ENCODE measurements at regions not wholly inside any gene's neighbourhood (a gene's known extent, or its start where the extent isn't known, plus 50 kb on each side); places are given as distances from the start of the nearest gene placed in this dataset.

GRCh38 chr22:27205492-27206373, 548.3 kb downstream of the MIAT start:
- H3K36me3 ChIP-seq (ENCODE audit: insufficient read depth, low read length) = no peaks in the 10 kb centered on the region
- H3K27ac ChIP-seq (ENCODE audit: low read depth, low read length) = peak overlapping the region; percentile 47; the same call in 1 of the 2 replicates
- no peaks in the 10 kb centered on the region for H3K27me3 ChIP-seq (ENCODE audit: insufficient read depth, low read length)
- no peaks in the 10 kb centered on the region for H3K79me2 ChIP-seq (ENCODE audit: control insufficient read depth, insufficient read depth, low read length, unreplicated experiment)
- H2AFZ ChIP-seq (ENCODE audit: low read length, unreplicated experiment) = peak overlapping the region; percentile 38
- H3K4me1 ChIP-seq (ENCODE audit: control insufficient read depth, insufficient read depth, low read length, unreplicated experiment) = peaks cover 47% of the 10 kb centered on the region
- no peak overlapping the region; the same call in 1 of the 2 replicates for H3K4me3 ChIP-seq (ENCODE audit: low read depth, low read length)

GRCh38 chr22:27206374-27207133, 549.2 kb downstream of the MIAT start:
- Histone ChIP-seq H3K4me1 (ENCODE audit: control insufficient read depth, insufficient read depth, low read length, unreplicated experiment) (peaks cover 49% of the 10 kb centered on the region), H2AFZ (ENCODE audit: low read length, unreplicated experiment) (no peak overlapping the region), H3K4me3 (ENCODE audit: low read depth, low read length) (no peak overlapping the region; the same call in 1 of the 2 replicates), H3K27me3 (ENCODE audit: insufficient read depth, low read length) (no peaks in the 10 kb centered on the region), H3K27ac (ENCODE audit: low read depth, low read length) (peak overlapping the region; percentile 47; the same call in 1 of the 2 replicates), H3K79me2 (ENCODE audit: control insufficient read depth, insufficient read depth, low read length, unreplicated experiment) (no peaks in the 10 kb centered on the region), H3K36me3 (ENCODE audit: insufficient read depth, low read length) (no peaks in the 10 kb centered on the region)

DNA sequence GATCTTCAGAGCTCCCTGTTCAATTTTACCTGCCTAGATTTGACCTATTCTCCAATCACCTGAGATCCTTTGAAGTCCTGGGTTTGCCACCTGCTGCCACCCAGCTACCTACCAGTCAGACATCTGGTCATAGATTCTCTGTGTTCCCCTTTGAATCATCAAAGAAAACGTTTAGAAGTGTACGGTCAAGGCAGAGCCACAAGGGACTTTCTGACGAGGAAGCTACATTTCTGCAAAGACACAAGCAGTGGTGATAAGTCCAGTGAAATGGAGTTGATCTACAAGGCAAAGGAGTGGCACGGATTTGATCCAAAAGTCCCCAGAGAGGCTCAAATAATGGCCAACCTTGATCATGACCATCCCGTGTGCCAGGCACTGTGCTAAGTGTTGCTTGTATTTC, 549.9 kb downstream of the MIAT start:
- no peak overlapping the region for H3K4me3 ChIP-seq (ENCODE audit: low read depth, low read length)
- H3K36me3 ChIP-seq (ENCODE audit: insufficient read depth, low read length) = no peaks in the 10 kb centered on the region
- no peaks in the 10 kb centered on the region for H3K79me2 ChIP-seq (ENCODE audit: control insufficient read depth, insufficient read depth, low read length, unreplicated experiment)

DNA sequence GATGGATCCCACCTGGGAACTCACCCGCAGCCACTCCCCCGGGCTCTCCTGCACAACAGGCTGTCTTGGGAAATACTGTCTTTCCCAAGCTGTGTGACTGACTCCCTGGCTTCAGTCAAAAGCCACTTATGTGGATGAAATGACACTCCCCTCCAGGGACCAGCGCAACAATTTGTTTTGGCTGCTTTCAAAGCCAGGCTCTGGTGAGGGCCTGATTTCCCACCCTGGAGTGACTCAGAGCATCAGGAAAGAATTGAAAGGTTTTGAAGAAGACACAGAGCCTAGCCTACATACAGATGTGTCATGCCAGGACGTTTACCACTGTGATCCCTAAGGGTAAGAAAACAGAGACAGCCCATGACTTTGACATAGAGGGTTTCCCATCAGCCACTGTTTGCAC, 550.5 kb downstream of the MIAT start:
- Histone ChIP-seq H3K4me3 (ENCODE audit: low read depth, low read length) (no peak overlapping the region), H3K36me3 (ENCODE audit: insufficient read depth, low read length) (no peaks in the 10 kb centered on the region), H3K27me3 (ENCODE audit: insufficient read depth, low read length) (no peaks in the 10 kb centered on the region), H3K27ac (ENCODE audit: low read depth, low read length) (peak overlapping the region; percentile 61), H2AFZ (ENCODE audit: low read length, unreplicated experiment) (no peak overlapping the region), H3K79me2 (ENCODE audit: control insufficient read depth, insufficient read depth, low read length, unreplicated experiment) (no peaks in the 10 kb centered on the region), H3K4me1 (ENCODE audit: control insufficient read depth, insufficient read depth, low read length, unreplicated experiment) (peaks cover 49% of the 10 kb centered on the region)

More for the DNA sequence above, 549.9 kb downstream of the MIAT start:
- Histone ChIP-seq H3K27me3 (ENCODE audit: insufficient read depth, low read length) (no peaks in the 10 kb centered on the region), H3K27ac (ENCODE audit: low read depth, low read length) (peak overlapping the region; percentile 61), H3K4me1 (ENCODE audit: control insufficient read depth, insufficient read depth, low read length, unreplicated experiment) (peaks cover 50% of the 10 kb centered on the region), H2AFZ (ENCODE audit: low read length, unreplicated experiment) (no peak overlapping the region)

DNA sequence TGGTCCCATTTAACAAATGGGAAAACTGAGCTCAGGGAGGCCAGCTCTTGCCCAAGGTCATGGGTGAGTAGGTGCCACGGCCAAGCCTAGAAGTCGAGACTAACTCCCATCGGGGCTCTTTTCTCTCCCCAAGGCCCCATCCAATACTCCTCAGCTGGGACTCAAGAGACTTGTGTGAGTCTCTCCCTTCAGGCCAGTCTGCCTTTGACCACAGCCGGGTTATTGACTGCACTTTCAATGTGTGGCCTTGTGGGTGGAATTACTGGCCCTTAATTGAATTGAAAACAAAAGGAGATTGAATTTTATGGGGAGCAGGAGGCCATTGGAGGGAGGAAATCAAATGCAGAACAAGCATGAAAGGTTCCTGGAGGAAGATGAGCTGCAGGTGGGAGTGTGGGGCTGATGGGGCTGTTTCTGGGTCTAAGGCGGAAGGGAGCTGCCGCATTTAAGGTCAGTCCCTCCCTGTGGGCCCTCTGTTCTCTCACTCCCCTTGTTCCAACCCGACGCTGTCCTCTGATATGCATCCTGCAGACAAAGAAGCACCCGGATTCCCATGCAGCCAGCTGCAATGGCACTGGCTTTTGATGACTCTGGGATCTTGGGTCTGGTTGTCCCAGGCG, 552.8 kb downstream of the MIAT start:
- H3K4me1 ChIP-seq (ENCODE audit: control insufficient read depth, insufficient read depth, low read length, unreplicated experiment) = peaks cover 55% of the 10 kb centered on the region
- H2AFZ ChIP-seq (ENCODE audit: low read length, unreplicated experiment) = no peak overlapping the region
- no peaks in the 10 kb centered on the region for H3K36me3 ChIP-seq (ENCODE audit: insufficient read depth, low read length)
- H3K4me3 ChIP-seq (ENCODE audit: low read depth, low read length) = no peak overlapping the region
- no peaks in the 10 kb centered on the region for H3K79me2 ChIP-seq (ENCODE audit: control insufficient read depth, insufficient read depth, low read length, unreplicated experiment)
- no peaks in the 10 kb centered on the region for H3K27me3 ChIP-seq (ENCODE audit: insufficient read depth, low read length)
- H3K27ac ChIP-seq (ENCODE audit: low read depth, low read length) = no peak overlapping the region

DNA sequence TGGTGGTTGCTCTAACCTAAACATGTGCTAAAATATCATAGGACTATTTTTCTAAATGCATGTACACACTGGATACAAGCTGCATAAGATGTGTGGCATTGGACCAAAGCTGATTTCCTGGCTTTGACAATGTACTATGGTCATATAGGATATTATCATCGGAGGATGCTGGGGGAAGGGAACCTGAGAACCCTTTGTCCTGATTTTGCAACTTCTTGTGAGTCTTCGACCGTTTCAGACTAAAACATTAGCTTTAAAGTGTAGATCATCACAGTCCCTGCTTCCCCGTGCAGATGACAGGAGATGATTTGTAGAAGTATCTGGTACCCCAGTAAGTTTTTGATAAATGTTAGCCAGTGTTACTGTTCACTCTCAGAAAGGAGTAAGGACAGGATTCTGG, 554.7 kb downstream of the MIAT start:
- Histone ChIP-seq H2AFZ (ENCODE audit: low read length, unreplicated experiment) (no peak overlapping the region), H3K4me1 (ENCODE audit: control insufficient read depth, insufficient read depth, low read length, unreplicated experiment) (peaks cover 41% of the 10 kb centered on the region), H3K79me2 (ENCODE audit: control insufficient read depth, insufficient read depth, low read length, unreplicated experiment) (no peaks in the 10 kb centered on the region), H3K27me3 (ENCODE audit: insufficient read depth, low read length) (no peaks in the 10 kb centered on the region), H3K4me3 (ENCODE audit: low read depth, low read length) (peak overlapping the region; percentile 51), H3K36me3 (ENCODE audit: insufficient read depth, low read length) (no peaks in the 10 kb centered on the region), H3K27ac (ENCODE audit: low read depth, low read length) (peak overlapping the region; percentile 95)

GRCh38 chr22:27212617-27213177, 555.3 kb downstream of the MIAT start:
- Histone ChIP-seq H3K27me3 (ENCODE audit: insufficient read depth, low read length) (no peaks in the 10 kb centered on the region), H3K27ac (ENCODE audit: low read depth, low read length) (peak overlapping the region; percentile 95), H3K36me3 (ENCODE audit: insufficient read depth, low read length) (no peaks in the 10 kb centered on the region), H3K4me1 (ENCODE audit: control insufficient read depth, insufficient read depth, low read length, unreplicated experiment) (peaks cover 35% of the 10 kb centered on the region), H2AFZ (ENCODE audit: low read length, unreplicated experiment) (no peak overlapping the region), H3K4me3 (ENCODE audit: low read depth, low read length) (peak overlapping the region; percentile 47), H3K79me2 (ENCODE audit: control insufficient read depth, insufficient read depth, low read length, unreplicated experiment) (no peaks in the 10 kb centered on the region)

GRCh38 chr22:27213294-27213693, 555.9 kb downstream of the MIAT start:
- Histone ChIP-seq H3K4me3 (ENCODE audit: low read depth, low read length) (no peak overlapping the region; the same call in 1 of the 2 replicates), H3K36me3 (ENCODE audit: insufficient read depth, low read length) (no peaks in the 10 kb centered on the region), H2AFZ (ENCODE audit: low read length, unreplicated experiment) (no peak overlapping the region), H3K27ac (ENCODE audit: low read depth, low read length) (peak overlapping the region; percentile 95), H3K79me2 (ENCODE audit: control insufficient read depth, insufficient read depth, low read length, unreplicated experiment) (no peaks in the 10 kb centered on the region), H3K4me1 (ENCODE audit: control insufficient read depth, insufficient read depth, low read length, unreplicated experiment) (peaks cover 29% of the 10 kb centered on the region), H3K27me3 (ENCODE audit: insufficient read depth, low read length) (no peaks in the 10 kb centered on the region)

- Histone ChIP-seq H3K27ac (ENCODE audit: low read depth, low read length) (peak overlapping the region; percentile 95), H2AFZ (ENCODE audit: low read length, unreplicated experiment) (no peak overlapping the region), H3K79me2 (ENCODE audit: control insufficient read depth, insufficient read depth, low read length, unreplicated experiment) (no peaks in the 10 kb centered on the region), H3K4me1 (ENCODE audit: control insufficient read depth, insufficient read depth, low read length, unreplicated experiment) (peaks cover 28% of the 10 kb centered on the region), H3K4me3 (ENCODE audit: low read depth, low read length) (no peak overlapping the region), H3K27me3 (ENCODE audit: insufficient read depth, low read length) (no peaks in the 10 kb centered on the region), H3K36me3 (ENCODE audit: insufficient read depth, low read length) (no peaks in the 10 kb centered on the region)
Measured at GRCh38 chr22:27213766-27214581, 556.6 kb downstream of the MIAT start.
